AG04450 (cell line): ENCODE measurements at regions not wholly inside any gene's neighbourhood (a gene's known extent, or its start where the extent isn't known, plus 50 kb on each side); places are given as distances from the start of the nearest gene placed in this dataset.

Experiments used
- CTCF ChIA-PET: fragments of 300-600, 350-600 bp; formaldehyde crosslinking; extraction: SDS; loops from one replicate; lab custom pipeline; 2022; ENCODE audit warnings: antibody characterized with exemption, inconsistent platforms; lab: Charles Lee
- POLR2A ChIA-PET: fragments of 350-600 bp; formaldehyde crosslinking; extraction: SDS; loops from one replicate; lab custom pipeline; 2021; ENCODE audit warnings: antibody characterized with exemption, inconsistent platforms; lab: Yijun Ruan, JAX
- DNase-seq: peaks from one replicate; pipeline ENCODE4 v3.0.0-alpha.2; 2011; ENCODE audit warnings: low read depth, low spot score
- H3K27ac ChIP-seq: one replicate; pipeline ENCODE4 v1.5.1; 2012; ENCODE audit warnings: low read depth, low read length, control low read depth
- H3K27me3 ChIP-seq: one replicate; pipeline ENCODE4 v1.6.0; 2012; ENCODE audit warnings: low read length; ENCODE audit not compliant: control insufficient read depth, insufficient read depth
- H3K4me3 ChIP-seq: 2 replicates; pipeline ENCODE4 v1.5.1; 2011; ENCODE audit warnings: mild to moderate bottlenecking, low read depth, low read length, control low read depth
- H3K9me3 ChIP-seq: 2 replicates; pipeline ENCODE4 v1.5.1; 2012; ENCODE audit warnings: low read length; ENCODE audit not compliant: control insufficient read depth, insufficient read depth
- TF ChIP-seq, protein P1 (sequence below): IDR thresholded peaks from 2 replicates; pipeline ENCODE4 v1.5.1; 2011; ENCODE audit warnings: low read depth, low read length, control low read depth, inconsistent platforms

DNA sequence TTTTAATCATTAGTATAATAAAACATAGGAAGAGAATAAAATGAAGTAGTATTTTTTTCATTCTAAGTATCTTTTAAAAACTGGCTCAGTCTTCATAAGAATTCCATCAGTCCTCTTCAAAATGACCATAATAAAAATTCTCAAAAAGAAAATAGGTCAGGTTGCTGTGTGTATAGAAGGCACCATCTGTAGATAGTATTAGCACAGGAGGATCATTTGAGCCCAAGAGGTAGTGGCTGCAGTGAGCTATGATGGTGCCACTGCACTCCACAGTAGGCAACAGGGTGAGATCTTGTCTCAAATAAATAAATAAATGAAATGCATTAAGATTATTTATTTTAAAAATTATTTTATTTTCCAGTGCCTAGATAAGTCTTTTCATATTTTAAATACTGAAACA, 475.8 kb downstream of the ZNF804A start:
- ChIA-PET POLR2A (no interaction called here), CTCF (no interaction called here)
- Histone ChIP-seq H3K9me3 (no peaks in the 10 kb centered on the region; the same call in 1 of the 2 replicates), H3K4me3 (no peak overlapping the region), H3K27ac (no peak overlapping the region), H3K27me3 (no peaks in the 10 kb centered on the region)
- TF ChIP-seq, protein P1, sequence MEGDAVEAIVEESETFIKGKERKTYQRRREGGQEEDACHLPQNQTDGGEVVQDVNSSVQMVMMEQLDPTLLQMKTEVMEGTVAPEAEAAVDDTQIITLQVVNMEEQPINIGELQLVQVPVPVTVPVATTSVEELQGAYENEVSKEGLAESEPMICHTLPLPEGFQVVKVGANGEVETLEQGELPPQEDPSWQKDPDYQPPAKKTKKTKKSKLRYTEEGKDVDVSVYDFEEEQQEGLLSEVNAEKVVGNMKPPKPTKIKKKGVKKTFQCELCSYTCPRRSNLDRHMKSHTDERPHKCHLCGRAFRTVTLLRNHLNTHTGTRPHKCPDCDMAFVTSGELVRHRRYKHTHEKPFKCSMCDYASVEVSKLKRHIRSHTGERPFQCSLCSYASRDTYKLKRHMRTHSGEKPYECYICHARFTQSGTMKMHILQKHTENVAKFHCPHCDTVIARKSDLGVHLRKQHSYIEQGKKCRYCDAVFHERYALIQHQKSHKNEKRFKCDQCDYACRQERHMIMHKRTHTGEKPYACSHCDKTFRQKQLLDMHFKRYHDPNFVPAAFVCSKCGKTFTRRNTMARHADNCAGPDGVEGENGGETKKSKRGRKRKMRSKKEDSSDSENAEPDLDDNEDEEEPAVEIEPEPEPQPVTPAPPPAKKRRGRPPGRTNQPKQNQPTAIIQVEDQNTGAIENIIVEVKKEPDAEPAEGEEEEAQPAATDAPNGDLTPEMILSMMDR = no peak
- no peak for DNase-seq

DNA sequence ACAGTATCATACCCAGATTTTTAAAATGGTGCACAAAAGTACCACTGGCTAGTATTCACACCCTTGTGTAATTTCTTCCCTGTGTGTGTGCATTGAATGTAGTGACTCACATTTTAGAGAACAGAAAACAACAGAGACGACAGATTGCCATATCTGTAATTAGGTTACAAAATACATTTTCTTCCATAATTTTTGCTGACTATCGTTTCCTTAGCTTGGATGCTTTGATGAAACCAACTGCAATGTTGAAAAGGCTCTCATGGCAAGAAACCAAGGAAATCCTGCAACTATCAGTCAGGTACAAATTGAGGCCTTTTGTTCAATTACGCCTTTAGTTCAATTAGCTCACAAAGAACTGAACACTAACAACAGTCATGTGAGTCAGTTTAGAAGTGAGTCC, 484.4 kb downstream of the ZNF804A start:
- POLR2A ChIA-PET = no interaction called here
- H3K9me3 ChIP-seq = no peaks in the 10 kb centered on the region
- no peak overlapping the region for H3K27ac ChIP-seq
- H3K4me3 ChIP-seq = no peak overlapping the region
- CTCF ChIA-PET = no interaction called here
- TF ChIP-seq, protein P1 = no peak
- no peak for DNase-seq
- no peaks in the 10 kb centered on the region for H3K27me3 ChIP-seq

DNA sequence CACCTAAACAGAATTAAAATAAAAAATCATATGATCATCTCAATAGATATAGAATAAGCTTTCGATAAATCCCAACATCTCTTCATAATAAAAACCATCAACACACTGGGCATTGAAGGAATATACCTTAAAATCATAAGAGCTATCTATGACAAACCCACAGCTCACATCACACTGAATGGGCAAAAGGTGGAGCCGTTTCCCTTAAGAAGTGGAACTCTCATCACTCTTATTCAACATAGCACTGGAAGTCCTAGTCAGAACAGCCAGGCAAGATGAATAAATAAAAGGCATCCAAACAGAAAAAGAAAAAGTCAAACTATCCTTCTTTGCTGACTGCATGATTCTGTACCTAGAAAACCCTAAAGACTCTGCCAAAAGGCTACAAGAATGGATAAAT, 510.3 kb downstream of the ZNF804A start:
- POLR2A ChIA-PET = no interaction called here
- CTCF ChIA-PET = no interaction called here
- H3K27me3 ChIP-seq = no peaks in the 10 kb centered on the region
- no peak overlapping the region for H3K4me3 ChIP-seq
- peaks cover 3% of the 10 kb centered on the region; the same call in 1 of the 2 replicates for H3K9me3 ChIP-seq
- TF ChIP-seq, protein P1 = no peak
- H3K27ac ChIP-seq = no peak overlapping the region
- no peak for DNase-seq

DNA sequence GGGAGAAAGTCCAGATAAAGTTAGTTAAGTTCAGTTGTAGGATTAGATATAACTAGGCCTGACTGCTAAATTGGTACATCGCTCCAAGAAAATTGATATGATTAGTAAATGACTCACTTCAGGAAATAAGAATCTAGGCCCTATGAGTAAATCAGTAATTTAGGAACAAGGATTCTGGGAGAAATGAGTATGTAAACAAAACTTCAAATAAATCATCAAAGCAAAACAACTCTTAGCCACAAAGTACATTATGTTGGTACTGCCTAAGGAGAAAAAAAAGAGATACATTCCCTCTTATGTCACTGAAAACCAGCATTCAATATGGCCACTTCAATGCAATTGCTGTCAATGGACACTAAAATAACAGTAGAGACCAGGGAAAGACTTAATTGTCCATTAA, 529.1 kb downstream of the ZNF804A start:
- DNase-seq = no peak
- POLR2A ChIA-PET = no interaction called here
- H3K27ac ChIP-seq = no peak overlapping the region
- no peak overlapping the region for H3K4me3 ChIP-seq
- TF ChIP-seq, protein P1 = no peak
- H3K27me3 ChIP-seq = no peaks in the 10 kb centered on the region
- H3K9me3 ChIP-seq = peaks cover 6% of the 10 kb centered on the region
- CTCF ChIA-PET = no interaction called here

DNA sequence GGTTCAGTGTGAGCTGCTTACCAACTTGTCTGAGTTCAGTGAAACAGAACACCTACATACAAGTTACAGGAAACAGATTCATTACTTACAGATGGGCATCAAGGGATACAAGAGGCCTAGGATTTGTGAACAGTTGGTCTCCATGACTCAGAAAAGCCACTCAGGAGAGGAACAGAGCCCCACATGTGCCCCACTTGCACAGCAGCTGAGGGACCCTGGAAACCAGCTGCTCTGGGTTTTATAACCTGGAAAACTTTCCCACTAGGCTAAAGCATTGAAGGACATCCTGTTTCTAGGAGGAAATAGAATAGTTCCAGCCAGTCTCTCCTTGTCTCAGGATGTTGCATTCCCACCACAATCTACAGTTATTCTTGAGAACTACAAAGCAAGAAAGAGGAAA, 530.0 kb downstream of the ZNF804A start:
- H3K9me3 ChIP-seq = peaks cover 11% of the 10 kb centered on the region
- H3K27me3 ChIP-seq = no peaks in the 10 kb centered on the region
- TF ChIP-seq, protein P1 = no peak
- ChIA-PET POLR2A (no interaction called here), CTCF (no interaction called here)
- DNase-seq = no peak
- no peak overlapping the region for H3K27ac ChIP-seq
- no peak overlapping the region for H3K4me3 ChIP-seq
